ENCODE measurements at regions not wholly inside any gene's neighbourhood (a gene's known extent, or its start where the extent isn't known, plus 50 kb on each side); places are given as distances from the start of the nearest gene placed in this dataset.

DNA sequence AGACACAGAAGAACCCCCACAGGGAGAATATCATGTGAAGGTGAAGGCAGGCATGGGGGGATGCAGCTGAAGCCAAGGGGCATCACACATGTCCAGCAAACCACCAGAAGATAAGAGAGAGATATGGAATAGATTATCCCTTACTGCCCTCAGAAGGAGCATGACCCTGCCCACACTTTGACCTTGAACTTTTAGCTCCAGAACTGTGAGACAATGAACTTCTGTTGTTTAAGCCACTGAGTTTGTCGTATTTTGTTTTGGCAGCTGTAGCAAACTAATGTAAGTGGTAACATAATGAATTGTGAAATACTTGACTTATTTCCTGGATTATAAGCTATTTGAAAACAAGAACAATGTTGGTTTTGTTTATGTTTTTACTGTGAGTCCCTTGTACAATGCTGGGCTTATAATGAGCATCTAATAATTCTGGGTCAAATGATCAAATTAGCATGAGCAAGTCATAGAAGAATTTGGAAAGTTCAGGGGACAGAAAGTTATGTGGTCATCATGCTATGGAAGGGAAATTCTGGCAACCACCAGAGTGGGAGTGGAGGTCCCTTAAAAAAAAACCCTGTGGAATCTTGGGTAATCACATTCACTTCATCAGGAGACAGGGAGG lies 541.0 kb upstream of the KLHL29 start:
- no peak for DNase-seq (ENCODE audit: extremely low spot score)
- TF ChIP-seq ELF4 (IDR thresholded peaks at IDR 0.05) (no peak), FOXA1 (IDR thresholded peaks at IDR 0.05) (no peak), FOXM1 (IDR thresholded peaks at IDR 0.05; ENCODE audit: borderline replicate concordance) (no peak), ARNT (IDR thresholded peaks at IDR 0.05) (no peak), HDGF (IDR thresholded peaks at IDR 0.05; ENCODE audit: borderline replicate concordance) (no peak), L3MBTL2 (conservative IDR thresholded peaks at IDR 0.05) (no peak), FOXK2 (IDR thresholded peaks at IDR 0.05) (no peak), ZNF384 (IDR thresholded peaks at IDR 0.05) (no peak), BHLHE40 (IDR thresholded peaks at IDR 0.05; ENCODE audit: borderline replicate concordance) (no peak), CTBP1 (IDR thresholded peaks at IDR 0.05; ENCODE audit: borderline replicate concordance) (no peak), LEF1 (IDR thresholded peaks at IDR 0.05; ENCODE audit: borderline replicate concordance) (no peak), SP1 (IDR thresholded peaks at IDR 0.05) (no peak), TARDBP (IDR thresholded peaks at IDR 0.05) (no peak)
- ChIA-PET POLR2A (no interaction called here), CTCF (no interaction called here)

DNA sequence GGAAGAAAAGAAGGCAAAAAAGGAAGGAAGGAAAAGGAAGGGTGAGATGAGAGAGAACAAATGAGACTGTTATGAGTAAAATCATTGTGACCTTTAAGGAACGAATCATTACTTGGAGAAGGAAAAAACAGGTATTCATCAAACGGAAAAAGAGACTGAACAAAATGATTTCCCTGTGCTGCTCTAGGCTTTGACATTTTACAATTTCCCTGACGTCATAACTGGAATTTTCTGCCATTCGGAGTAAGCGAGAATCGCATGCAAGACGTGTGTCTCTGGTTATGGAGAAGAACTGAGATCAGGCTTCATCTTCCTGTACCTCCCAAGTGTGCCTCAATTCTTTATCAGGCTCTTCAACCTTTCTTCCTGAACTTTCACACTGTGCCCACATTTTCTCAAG lies 534.7 kb upstream of the KLHL29 start:
- TF ChIP-seq CTBP1 (IDR thresholded peaks at IDR 0.05; ENCODE audit: borderline replicate concordance) (no peak), FOXK2 (IDR thresholded peaks at IDR 0.05) (no peak), SP1 (IDR thresholded peaks at IDR 0.05) (no peak), ELF4 (IDR thresholded peaks at IDR 0.05) (no peak)
- ChIA-PET POLR2A (no interaction called here), CTCF (no interaction called here)
- DNase-seq (ENCODE audit: extremely low spot score): no peak

DNA sequence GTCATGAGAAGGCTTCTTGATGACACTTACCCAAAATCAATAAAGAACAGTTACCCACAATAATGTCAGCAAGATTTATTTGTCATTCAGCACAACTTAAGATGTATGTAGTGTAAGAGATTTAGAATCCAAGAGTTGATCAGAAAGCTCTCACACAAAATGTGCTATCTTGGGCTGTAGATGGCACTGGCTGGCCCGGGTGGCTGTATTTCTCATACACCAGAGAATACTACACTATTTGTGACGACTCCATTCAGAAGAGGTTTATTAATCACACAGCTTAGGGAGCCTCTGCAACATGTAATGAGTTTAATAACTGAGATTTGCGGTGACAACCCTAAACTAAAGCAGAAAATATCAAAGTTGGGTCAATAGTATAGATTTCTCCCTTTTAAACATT lies 530.4 kb upstream of the KLHL29 start:
- DNase-seq (ENCODE audit: extremely low spot score): no peak
- POLR2A ChIA-PET: no interaction called here
- CTCF ChIA-PET: no interaction called here
- TF ChIP-seq ELF4 (IDR thresholded peaks at IDR 0.05) (no peak), TARDBP (IDR thresholded peaks at IDR 0.05) (no peak), SP1 (IDR thresholded peaks at IDR 0.05) (no peak), L3MBTL2 (conservative IDR thresholded peaks at IDR 0.05) (no peak), BHLHE40 (IDR thresholded peaks at IDR 0.05; ENCODE audit: borderline replicate concordance) (no peak), LEF1 (IDR thresholded peaks at IDR 0.05; ENCODE audit: borderline replicate concordance) (no peak), ARNT (IDR thresholded peaks at IDR 0.05) (no peak), FOXK2 (IDR thresholded peaks at IDR 0.05) (no peak), FOXA1 (IDR thresholded peaks at IDR 0.05) (no peak), HDGF (IDR thresholded peaks at IDR 0.05; ENCODE audit: borderline replicate concordance) (no peak), SUZ12 (IDR thresholded peaks at IDR 0.05) (no peak), NFRKB (IDR thresholded peaks at IDR 0.05) (no peak), FOXM1 (IDR thresholded peaks at IDR 0.05; ENCODE audit: borderline replicate concordance) (no peak), ZNF384 (IDR thresholded peaks at IDR 0.05) (no peak)
- TF ChIP-seq, protein P1, sequence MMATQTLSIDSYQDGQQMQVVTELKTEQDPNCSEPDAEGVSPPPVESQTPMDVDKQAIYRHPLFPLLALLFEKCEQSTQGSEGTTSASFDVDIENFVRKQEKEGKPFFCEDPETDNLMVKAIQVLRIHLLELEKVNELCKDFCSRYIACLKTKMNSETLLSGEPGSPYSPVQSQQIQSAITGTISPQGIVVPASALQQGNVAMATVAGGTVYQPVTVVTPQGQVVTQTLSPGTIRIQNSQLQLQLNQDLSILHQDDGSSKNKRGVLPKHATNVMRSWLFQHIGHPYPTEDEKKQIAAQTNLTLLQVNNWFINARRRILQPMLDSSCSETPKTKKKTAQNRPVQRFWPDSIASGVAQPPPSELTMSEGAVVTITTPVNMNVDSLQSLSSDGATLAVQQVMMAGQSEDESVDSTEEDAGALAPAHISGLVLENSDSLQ (IDR thresholded peaks at IDR 0.05): no peak

DNA sequence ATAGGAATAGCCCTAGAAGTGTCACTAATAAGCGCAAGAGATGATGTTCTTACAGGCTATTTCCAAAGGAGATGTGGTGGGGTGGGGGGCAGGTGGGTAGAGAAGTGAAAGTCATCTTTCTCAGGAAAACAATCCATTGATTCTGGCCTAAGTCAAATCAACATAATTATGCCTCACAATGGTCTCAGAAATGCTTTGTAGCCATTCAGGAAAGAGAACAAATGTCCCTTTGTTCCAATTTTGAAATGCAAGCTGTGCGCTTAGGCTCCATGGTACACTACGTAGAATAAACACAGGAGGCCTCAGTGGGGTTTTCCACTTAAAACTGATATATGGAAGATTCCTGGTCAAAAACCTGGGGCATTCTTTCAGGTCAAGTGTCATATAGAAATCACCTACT lies 529.9 kb upstream of the KLHL29 start:
- TF ChIP-seq TARDBP (IDR thresholded peaks at IDR 0.05): no peak
- no peak for TF ChIP-seq FOXK2 (IDR thresholded peaks at IDR 0.05)
- no peak for TF ChIP-seq L3MBTL2 (conservative IDR thresholded peaks at IDR 0.05)
- TF ChIP-seq NFRKB (IDR thresholded peaks at IDR 0.05): no peak
- no peak for TF ChIP-seq ARNT (IDR thresholded peaks at IDR 0.05)
- POLR2A ChIA-PET: no interaction called here
- CTCF ChIA-PET: no interaction called here
- DNase-seq (ENCODE audit: extremely low spot score): no peak

DNA sequence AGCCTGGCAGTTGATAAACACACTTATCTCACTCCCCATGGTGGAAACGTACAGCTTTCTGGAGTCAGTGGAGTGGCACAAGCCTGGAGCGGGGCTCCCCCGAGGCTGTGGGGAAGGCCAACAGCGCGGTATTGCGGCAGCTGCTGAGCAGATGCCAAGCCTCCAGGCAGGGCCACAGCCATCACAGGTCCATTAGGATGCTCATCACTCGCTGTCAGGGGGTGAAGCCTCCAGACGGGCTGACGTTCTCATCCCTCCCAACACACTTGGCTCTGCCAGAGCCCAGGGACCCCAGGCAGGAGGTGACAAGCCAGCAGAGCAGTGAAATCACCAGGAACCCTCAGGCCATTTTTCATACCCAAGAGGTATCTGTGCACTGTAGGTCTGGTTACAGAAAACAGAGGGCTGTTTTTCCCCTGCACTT lies 529.2 kb upstream of the KLHL29 start:
- ChIA-PET POLR2A (no interaction called here), CTCF (no interaction called here)
- no peak for DNase-seq (ENCODE audit: extremely low spot score)
- no peak for TF ChIP-seq L3MBTL2 (conservative IDR thresholded peaks at IDR 0.05)
- TF ChIP-seq NFRKB (IDR thresholded peaks at IDR 0.05): no peak
- TF ChIP-seq TARDBP (IDR thresholded peaks at IDR 0.05): no peak
- TF ChIP-seq, protein P1 (IDR thresholded peaks at IDR 0.05): no peak
- TF ChIP-seq SP1 (IDR thresholded peaks at IDR 0.05): no peak
- no peak for TF ChIP-seq FOXM1 (IDR thresholded peaks at IDR 0.05; ENCODE audit: borderline replicate concordance)
- no peak for TF ChIP-seq SUZ12 (IDR thresholded peaks at IDR 0.05)
- no peak for TF ChIP-seq ARNT (IDR thresholded peaks at IDR 0.05)
- TF ChIP-seq BHLHE40 (IDR thresholded peaks at IDR 0.05; ENCODE audit: borderline replicate concordance): no peak
- no peak for TF ChIP-seq ZNF384 (IDR thresholded peaks at IDR 0.05)
- TF ChIP-seq CTBP1 (IDR thresholded peaks at IDR 0.05; ENCODE audit: borderline replicate concordance): no peak
- no peak for TF ChIP-seq LEF1 (IDR thresholded peaks at IDR 0.05; ENCODE audit: borderline replicate concordance)
- no peak for TF ChIP-seq ELF4 (IDR thresholded peaks at IDR 0.05)
- no peak for TF ChIP-seq HDGF (IDR thresholded peaks at IDR 0.05; ENCODE audit: borderline replicate concordance)
- no peak for TF ChIP-seq FOXA1 (IDR thresholded peaks at IDR 0.05)
- TF ChIP-seq FOXK2 (IDR thresholded peaks at IDR 0.05): no peak

DNA sequence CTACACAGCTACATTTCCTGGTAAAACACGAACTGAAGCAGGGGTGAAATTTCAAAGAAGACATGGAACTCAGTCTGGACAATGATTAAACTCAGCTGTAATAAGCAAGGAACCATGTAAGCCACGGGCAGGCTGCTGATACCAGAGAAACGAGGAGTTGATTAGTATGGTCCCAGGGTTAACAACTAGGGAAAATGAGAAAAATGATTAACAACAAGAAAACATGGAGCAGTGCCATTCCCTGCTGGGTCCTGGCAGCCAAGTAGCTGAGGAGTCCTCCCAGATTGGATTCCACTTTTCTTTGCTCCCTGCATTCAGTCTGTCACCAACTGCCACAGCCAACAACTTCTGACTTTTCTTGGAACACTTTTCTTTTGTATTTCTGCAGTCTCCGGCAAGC lies 517.0 kb upstream of the KLHL29 start:
- ChIA-PET CTCF (no interaction called here), POLR2A (no interaction called here)
- no peak for TF ChIP-seq SUZ12 (IDR thresholded peaks at IDR 0.05)
- no peak for TF ChIP-seq ZNF384 (IDR thresholded peaks at IDR 0.05)
- no peak for TF ChIP-seq CTBP1 (IDR thresholded peaks at IDR 0.05; ENCODE audit: borderline replicate concordance)
- TF ChIP-seq FOXA1 (IDR thresholded peaks at IDR 0.05): no peak
- no peak for TF ChIP-seq LEF1 (IDR thresholded peaks at IDR 0.05; ENCODE audit: borderline replicate concordance)
- TF ChIP-seq, protein P1 (IDR thresholded peaks at IDR 0.05): no peak
- no peak for TF ChIP-seq L3MBTL2 (conservative IDR thresholded peaks at IDR 0.05)
- TF ChIP-seq ARNT (IDR thresholded peaks at IDR 0.05): no peak
- TF ChIP-seq FOXM1 (IDR thresholded peaks at IDR 0.05; ENCODE audit: borderline replicate concordance): no peak
- TF ChIP-seq HDGF (IDR thresholded peaks at IDR 0.05; ENCODE audit: borderline replicate concordance): no peak
- no peak for TF ChIP-seq ELF4 (IDR thresholded peaks at IDR 0.05)
- TF ChIP-seq SP1 (IDR thresholded peaks at IDR 0.05): no peak
- TF ChIP-seq FOXK2 (IDR thresholded peaks at IDR 0.05): no peak
- no peak for TF ChIP-seq TARDBP (IDR thresholded peaks at IDR 0.05)
- no peak for TF ChIP-seq NFRKB (IDR thresholded peaks at IDR 0.05)
- TF ChIP-seq BHLHE40 (IDR thresholded peaks at IDR 0.05; ENCODE audit: borderline replicate concordance): no peak
- DNase-seq (ENCODE audit: extremely low spot score): no peak
